Glutamatergic neuron (in vitro differentiated cells): ENCODE measurements at regions not wholly inside any gene's neighbourhood (a gene's known extent, or its start where the extent isn't known, plus 50 kb on each side); places are given as distances from the start of the nearest gene placed in this dataset.

Experiments
- DNase-seq: peaks from one replicate; pipeline ENCODE4 v3.0.0; 2022
- H3K27ac Mint-ChIP-seq: one replicate; pipeline ENCODE4 v1.8.0; 2020; ENCODE audit warnings: mild to moderate bottlenecking, mixed read lengths, inconsistent platforms; ENCODE audit not compliant: unreplicated experiment
- H3K27me3 Mint-ChIP-seq: one replicate; pipeline ENCODE4 v1.8.0; 2020; ENCODE audit warnings: mild to moderate bottlenecking, moderate library complexity, mixed read lengths, inconsistent platforms; ENCODE audit not compliant: unreplicated experiment
- H3K36me3 Mint-ChIP-seq: one replicate; pipeline ENCODE4 v1.8.0; 2020; ENCODE audit warnings: mild to moderate bottlenecking, mixed read lengths, inconsistent platforms; ENCODE audit not compliant: unreplicated experiment
- H3K4me1 Mint-ChIP-seq: one replicate; pipeline ENCODE4 v1.8.0; 2020; ENCODE audit warnings: mild to moderate bottlenecking, low read depth, mixed read lengths, inconsistent platforms; ENCODE audit not compliant: unreplicated experiment
- H3K4me3 Mint-ChIP-seq: one replicate; pipeline ENCODE4 v1.8.0; 2020; ENCODE audit warnings: mild to moderate bottlenecking, mixed read lengths, inconsistent platforms; ENCODE audit not compliant: unreplicated experiment
- H3K9me3 Mint-ChIP-seq: one replicate; pipeline ENCODE4 v1.8.0; 2020; ENCODE audit warnings: mild to moderate bottlenecking, moderate library complexity, mixed read lengths, inconsistent platforms; ENCODE audit not compliant: unreplicated experiment
- TF ChIP-seq, protein P1 (sequence below): fragments of 200-600 bp; sonication (generic); IDR thresholded peaks from one replicate; pipeline ENCODE4 v1.5.0; 2021; ENCODE audit not compliant: partially characterized antibody, unreplicated experiment

DNA sequence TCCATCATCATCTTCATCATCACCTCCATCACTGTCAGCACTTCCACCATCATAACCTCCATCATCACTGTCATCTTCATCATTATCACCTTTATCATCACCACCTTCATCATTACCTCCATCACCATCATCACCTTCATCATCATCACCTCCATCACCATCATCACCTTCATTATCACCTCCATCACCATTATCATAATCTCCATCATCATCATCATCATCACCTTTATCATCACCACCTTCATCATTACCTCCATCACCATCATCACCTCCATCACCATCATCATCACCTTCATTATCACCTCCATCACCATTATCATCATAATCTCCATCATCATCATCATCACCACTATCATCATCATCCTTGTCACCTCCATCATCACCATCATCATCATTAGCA, 309.7 kb downstream of the HAPSTR1 start:
- Mint-ChIP-seq H3K4me3 (no peak overlapping the region), H3K4me1 (peaks cover 9% of the 10 kb centered on the region), H3K9me3 (peaks cover 4% of the 10 kb centered on the region), H3K27ac (no peak overlapping the region), H3K36me3 (no peaks in the 10 kb centered on the region), H3K27me3 (no peaks in the 10 kb centered on the region)
- TF ChIP-seq, protein P1, sequence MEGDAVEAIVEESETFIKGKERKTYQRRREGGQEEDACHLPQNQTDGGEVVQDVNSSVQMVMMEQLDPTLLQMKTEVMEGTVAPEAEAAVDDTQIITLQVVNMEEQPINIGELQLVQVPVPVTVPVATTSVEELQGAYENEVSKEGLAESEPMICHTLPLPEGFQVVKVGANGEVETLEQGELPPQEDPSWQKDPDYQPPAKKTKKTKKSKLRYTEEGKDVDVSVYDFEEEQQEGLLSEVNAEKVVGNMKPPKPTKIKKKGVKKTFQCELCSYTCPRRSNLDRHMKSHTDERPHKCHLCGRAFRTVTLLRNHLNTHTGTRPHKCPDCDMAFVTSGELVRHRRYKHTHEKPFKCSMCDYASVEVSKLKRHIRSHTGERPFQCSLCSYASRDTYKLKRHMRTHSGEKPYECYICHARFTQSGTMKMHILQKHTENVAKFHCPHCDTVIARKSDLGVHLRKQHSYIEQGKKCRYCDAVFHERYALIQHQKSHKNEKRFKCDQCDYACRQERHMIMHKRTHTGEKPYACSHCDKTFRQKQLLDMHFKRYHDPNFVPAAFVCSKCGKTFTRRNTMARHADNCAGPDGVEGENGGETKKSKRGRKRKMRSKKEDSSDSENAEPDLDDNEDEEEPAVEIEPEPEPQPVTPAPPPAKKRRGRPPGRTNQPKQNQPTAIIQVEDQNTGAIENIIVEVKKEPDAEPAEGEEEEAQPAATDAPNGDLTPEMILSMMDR: no peak
- DNase-seq: no peak

GRCh38 chr16:9402293-9402860, 310.9 kb downstream of the HAPSTR1 start:
- no peak overlapping the region for H3K4me3 Mint-ChIP-seq
- H3K27ac Mint-ChIP-seq: no peak overlapping the region
- DNase-seq: no peak
- H3K27me3 Mint-ChIP-seq: no peaks in the 10 kb centered on the region
- TF ChIP-seq, protein P1: no peak
- no peaks in the 10 kb centered on the region for H3K36me3 Mint-ChIP-seq
- H3K4me1 Mint-ChIP-seq: peaks cover 9% of the 10 kb centered on the region
- H3K9me3 Mint-ChIP-seq: no peaks in the 10 kb centered on the region

DNA sequence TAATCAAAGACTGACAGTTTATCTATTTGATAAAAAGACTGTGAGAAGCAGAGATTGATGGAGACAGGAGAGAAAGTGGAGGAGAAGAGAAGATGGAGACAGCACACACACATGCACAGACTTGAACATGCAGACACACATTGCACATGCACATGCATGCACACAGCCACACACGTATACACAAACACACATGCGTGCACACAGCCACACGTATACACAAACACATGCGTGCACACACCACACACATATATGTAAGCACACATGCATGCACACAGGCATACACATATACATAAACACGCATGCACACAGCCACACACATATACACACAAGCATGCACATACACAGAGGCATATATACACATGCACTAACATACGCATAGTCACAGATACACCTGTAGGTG, 313.4 kb downstream of the HAPSTR1 start:
- TF ChIP-seq, protein P1: no peak
- H3K27me3 Mint-ChIP-seq: no peaks in the 10 kb centered on the region
- H3K4me3 Mint-ChIP-seq: no peak overlapping the region
- peaks cover 6% of the 10 kb centered on the region for H3K4me1 Mint-ChIP-seq
- no peaks in the 10 kb centered on the region for H3K36me3 Mint-ChIP-seq
- no peak for DNase-seq
- H3K27ac Mint-ChIP-seq: no peak overlapping the region
- H3K9me3 Mint-ChIP-seq: peaks cover 2% of the 10 kb centered on the region

DNA sequence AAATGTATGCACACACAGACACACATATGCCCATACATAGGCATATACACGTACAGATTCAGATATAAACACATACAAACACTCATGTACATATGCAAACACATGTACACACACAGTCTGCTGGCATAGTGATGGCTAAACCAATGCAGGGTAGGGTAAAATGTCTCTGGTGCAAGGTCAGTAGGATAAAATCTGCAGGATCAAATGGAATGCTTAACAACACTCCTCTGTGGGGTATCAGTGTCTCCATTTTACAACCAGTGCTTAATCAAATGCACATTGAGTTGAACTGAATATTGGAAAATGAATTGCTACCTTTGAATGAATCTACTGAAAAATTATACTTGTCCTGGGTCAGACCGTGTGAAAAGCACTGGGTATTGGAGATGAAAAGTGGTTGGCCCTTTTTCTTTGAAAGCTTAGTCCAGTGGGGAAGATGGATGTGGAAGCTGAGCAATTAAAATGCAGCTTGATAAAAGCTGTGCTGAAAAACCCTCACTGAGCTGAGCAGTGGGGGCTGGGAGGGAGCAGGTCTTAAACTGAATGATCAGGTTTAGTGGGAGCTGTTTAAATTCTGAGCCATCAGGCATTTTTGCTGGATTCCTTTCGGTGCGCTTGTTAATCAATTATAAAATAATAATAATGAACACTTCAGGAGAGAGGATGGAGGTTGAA, 314.7 kb downstream of the HAPSTR1 start:
- Mint-ChIP-seq H3K27me3 (no peaks in the 10 kb centered on the region), H3K4me3 (no peak overlapping the region), H3K4me1 (peaks cover 8% of the 10 kb centered on the region), H3K9me3 (peaks cover 2% of the 10 kb centered on the region), H3K27ac (no peak overlapping the region), H3K36me3 (no peaks in the 10 kb centered on the region)
- TF ChIP-seq, protein P1: no peak
- no peak for DNase-seq

GRCh38 chr16:9407206-9407758, 315.8 kb downstream of the HAPSTR1 start:
- peaks cover 8% of the 10 kb centered on the region for H3K4me1 Mint-ChIP-seq
- TF ChIP-seq, protein P1: no peak

More at GRCh38 chr16:9407206-9407758, 315.8 kb downstream of the HAPSTR1 start:
- Mint-ChIP-seq H3K9me3 (peaks cover 2% of the 10 kb centered on the region), H3K36me3 (no peaks in the 10 kb centered on the region), H3K27ac (no peak overlapping the region), H3K27me3 (no peaks in the 10 kb centered on the region), H3K4me3 (no peak overlapping the region)
- DNase-seq: no peak
